ENCODE measurements at regions not wholly inside any gene's neighbourhood (a gene's known extent, or its start where the extent isn't known, plus 50 kb on each side); places are given as distances from the start of the nearest gene placed in this dataset.
A peak's percentile ranks its signal among the peaks of the same experiment; 100 is the strongest.

DNA sequence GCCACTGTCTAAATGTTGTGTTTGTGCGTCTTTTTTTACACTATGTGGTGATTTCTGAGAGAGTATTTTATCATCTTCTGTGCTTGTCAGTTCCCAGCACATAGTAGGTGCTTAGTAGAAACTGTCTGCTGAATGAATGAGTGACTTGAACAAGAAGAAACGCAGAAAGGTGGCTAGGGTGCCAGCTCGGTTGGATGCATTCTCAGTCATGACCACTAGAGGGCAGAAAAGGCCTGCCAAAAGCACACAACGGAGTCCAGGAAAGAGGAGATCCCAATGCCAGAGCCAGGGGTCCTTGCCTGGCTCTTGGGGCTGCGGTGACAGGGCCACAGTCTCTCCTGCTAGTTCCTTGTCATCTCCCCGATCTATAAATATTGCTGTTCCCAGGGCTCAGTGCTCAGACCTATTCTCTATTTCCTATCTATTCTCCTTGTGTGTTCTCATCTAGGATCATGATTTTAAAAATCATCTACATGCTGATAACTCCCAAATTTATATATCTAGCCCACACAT is 57.3 kb upstream of the CCL1 start:
- TF ChIP-seq, protein P1, sequence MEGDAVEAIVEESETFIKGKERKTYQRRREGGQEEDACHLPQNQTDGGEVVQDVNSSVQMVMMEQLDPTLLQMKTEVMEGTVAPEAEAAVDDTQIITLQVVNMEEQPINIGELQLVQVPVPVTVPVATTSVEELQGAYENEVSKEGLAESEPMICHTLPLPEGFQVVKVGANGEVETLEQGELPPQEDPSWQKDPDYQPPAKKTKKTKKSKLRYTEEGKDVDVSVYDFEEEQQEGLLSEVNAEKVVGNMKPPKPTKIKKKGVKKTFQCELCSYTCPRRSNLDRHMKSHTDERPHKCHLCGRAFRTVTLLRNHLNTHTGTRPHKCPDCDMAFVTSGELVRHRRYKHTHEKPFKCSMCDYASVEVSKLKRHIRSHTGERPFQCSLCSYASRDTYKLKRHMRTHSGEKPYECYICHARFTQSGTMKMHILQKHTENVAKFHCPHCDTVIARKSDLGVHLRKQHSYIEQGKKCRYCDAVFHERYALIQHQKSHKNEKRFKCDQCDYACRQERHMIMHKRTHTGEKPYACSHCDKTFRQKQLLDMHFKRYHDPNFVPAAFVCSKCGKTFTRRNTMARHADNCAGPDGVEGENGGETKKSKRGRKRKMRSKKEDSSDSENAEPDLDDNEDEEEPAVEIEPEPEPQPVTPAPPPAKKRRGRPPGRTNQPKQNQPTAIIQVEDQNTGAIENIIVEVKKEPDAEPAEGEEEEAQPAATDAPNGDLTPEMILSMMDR (IDR thresholded peaks at IDR 0.05): peak; percentile 75 to 77 (median 75)
- no peak for TF ChIP-seq POLR2A (IDR thresholded peaks at IDR 0.05)
